ENCODE measurements at regions not wholly inside any gene's neighbourhood (a gene's known extent, or its start where the extent isn't known, plus 50 kb on each side); places are given as distances from the start of the nearest gene placed in this dataset.
"Not testable (repeated sequence)": the region's sequence is repeated elsewhere in the genome, so short reads cannot be mapped to it uniquely, and the experiment has no call there.

GRCh38 chr5:114120166-114120565, 241.7 kb upstream of the KCNN2 start:
- DNase-seq (ENCODE audit: low spot score in 2 of 2): no peak
- no peak for FAIRE-seq

GRCh38 chr5:114122852-114123251, 239.0 kb upstream of the KCNN2 start:
- no peak for DNase-seq (ENCODE audit: low spot score in 2 of 2)
- FAIRE-seq: no peak

- FAIRE-seq (no peak), DNase-seq (ENCODE audit: low spot score in 2 of 2) (no peak)
Observed at GRCh38 chr5:114123654-114124053, 238.2 kb upstream of the KCNN2 start.

- DNase-seq (ENCODE audit: low spot score in 2 of 2): no peak
Observed at GRCh38 chr5:114146398-114146797, 215.5 kb upstream of the KCNN2 start.

GRCh38 chr5:114148253-114148652, 213.6 kb upstream of the KCNN2 start:
- FAIRE-seq: no peak
- DNase-seq (ENCODE audit: low spot score in 2 of 2): no peak

More at GRCh38 chr5:114146398-114146797, 215.5 kb upstream of the KCNN2 start:
- no peak for FAIRE-seq

GRCh38 chr5:114148728-114149127, 213.1 kb upstream of the KCNN2 start:
- not testable (repeated sequence) for FAIRE-seq; DNase-seq (ENCODE audit: low spot score in 2 of 2)

GRCh38 chr5:114152656-114153360, 209.1 kb upstream of the KCNN2 start:
- no peak for DNase-seq (ENCODE audit: low spot score in 2 of 2)
- FAIRE-seq: no peak

- FAIRE-seq: no peak
- no peak for DNase-seq (ENCODE audit: low spot score in 2 of 2)
Observed at GRCh38 chr5:114153392-114153791, 208.5 kb upstream of the KCNN2 start.

GRCh38 chr5:114153833-114154232, 208.0 kb upstream of the KCNN2 start:
- no peak for DNase-seq (ENCODE audit: low spot score in 2 of 2)
- no peak for FAIRE-seq

- FAIRE-seq: no peak
- DNase-seq (ENCODE audit: low spot score in 2 of 2): no peak
Observed at GRCh38 chr5:114166081-114166480, 195.8 kb upstream of the KCNN2 start.

GRCh38 chr5:114174131-114174530, 187.7 kb upstream of the KCNN2 start:
- FAIRE-seq (no peak), DNase-seq (ENCODE audit: low spot score in 2 of 2) (no peak)

- FAIRE-seq: no peak
- DNase-seq (ENCODE audit: low spot score in 2 of 2): no peak
Observed at GRCh38 chr5:114174837-114175236, 187.0 kb upstream of the KCNN2 start.

GRCh38 chr5:114176356-114176755, 185.5 kb upstream of the KCNN2 start:
- FAIRE-seq (no peak), DNase-seq (ENCODE audit: low spot score in 2 of 2) (no peak)

GRCh38 chr5:114179134-114179533, 182.7 kb upstream of the KCNN2 start:
- no peak for FAIRE-seq
- DNase-seq (ENCODE audit: low spot score in 2 of 2): no peak

- FAIRE-seq (no peak), DNase-seq (ENCODE audit: low spot score in 2 of 2) (no peak)
Observed at GRCh38 chr5:114184006-114184405, 177.9 kb upstream of the KCNN2 start.

GRCh38 chr5:114185274-114185673, 176.6 kb upstream of the KCNN2 start:
- FAIRE-seq (no peak), DNase-seq (ENCODE audit: low spot score in 2 of 2) (no peak)

GRCh38 chr5:114191441-114191840, 170.4 kb upstream of the KCNN2 start:
- FAIRE-seq (no peak), DNase-seq (ENCODE audit: low spot score in 2 of 2) (no peak)

GRCh38 chr5:114192108-114192507, 169.8 kb upstream of the KCNN2 start:
- no peak for FAIRE-seq
- DNase-seq (ENCODE audit: low spot score in 2 of 2): no peak

GRCh38 chr5:114201332-114201731, 160.5 kb upstream of the KCNN2 start:
- FAIRE-seq: no peak
- DNase-seq (ENCODE audit: low spot score in 2 of 2): no peak

- no peak for DNase-seq (ENCODE audit: low spot score in 2 of 2)
- no peak for FAIRE-seq
Observed at GRCh38 chr5:114204923-114205322, 156.9 kb upstream of the KCNN2 start.

GRCh38 chr5:114206640-114207039, 155.2 kb upstream of the KCNN2 start:
- no peak for DNase-seq (ENCODE audit: low spot score in 2 of 2)

GRCh38 chr5:114207615-114208014, 154.3 kb upstream of the KCNN2 start:
- DNase-seq (ENCODE audit: low spot score in 2 of 2) (no peak), FAIRE-seq (no peak)

More at GRCh38 chr5:114206640-114207039, 155.2 kb upstream of the KCNN2 start:
- no peak for FAIRE-seq

GRCh38 chr5:114208120-114208519, 153.8 kb upstream of the KCNN2 start:
- no peak for DNase-seq (ENCODE audit: low spot score in 2 of 2)
- FAIRE-seq: no peak
